ENCODE measurements at regions not wholly inside any gene's neighbourhood (a gene's known extent, or its start where the extent isn't known, plus 50 kb on each side); places are given as distances from the start of the nearest gene placed in this dataset.

DNA sequence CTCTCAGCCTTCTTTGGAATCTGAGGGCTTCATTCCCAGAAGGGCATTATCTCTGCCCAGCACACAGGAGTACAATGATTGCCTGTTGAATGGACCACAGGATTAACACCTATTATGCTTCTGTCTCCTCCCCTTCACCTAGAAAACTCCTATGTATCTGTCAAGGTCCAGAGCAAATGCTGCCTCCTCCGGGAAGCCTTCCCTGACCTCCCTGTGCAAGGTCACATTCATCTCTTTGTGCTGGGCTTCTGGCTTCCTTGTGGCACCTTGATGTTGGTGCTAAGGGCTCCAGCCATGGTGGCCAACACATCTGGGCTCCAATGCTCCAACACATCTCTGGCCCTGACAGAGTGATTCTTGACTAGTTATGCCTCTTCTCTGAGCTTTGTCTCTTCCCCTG, 49.9 kb upstream of the ATP2B2 start:
- no peaks in the 10 kb centered on the region for H3K9me3 ChIP-seq
- H3K27me3 ChIP-seq (replicated peaks in 1 of 7), result peaks cover 0 to under 1% (median 0%) of the 10 kb centered on the region in 7 donors
- no peak overlapping the region for H3K27ac ChIP-seq
- no peak for TF ChIP-seq POLR2A (IDR thresholded peaks at IDR 0.05)
- TF ChIP-seq, protein P1, sequence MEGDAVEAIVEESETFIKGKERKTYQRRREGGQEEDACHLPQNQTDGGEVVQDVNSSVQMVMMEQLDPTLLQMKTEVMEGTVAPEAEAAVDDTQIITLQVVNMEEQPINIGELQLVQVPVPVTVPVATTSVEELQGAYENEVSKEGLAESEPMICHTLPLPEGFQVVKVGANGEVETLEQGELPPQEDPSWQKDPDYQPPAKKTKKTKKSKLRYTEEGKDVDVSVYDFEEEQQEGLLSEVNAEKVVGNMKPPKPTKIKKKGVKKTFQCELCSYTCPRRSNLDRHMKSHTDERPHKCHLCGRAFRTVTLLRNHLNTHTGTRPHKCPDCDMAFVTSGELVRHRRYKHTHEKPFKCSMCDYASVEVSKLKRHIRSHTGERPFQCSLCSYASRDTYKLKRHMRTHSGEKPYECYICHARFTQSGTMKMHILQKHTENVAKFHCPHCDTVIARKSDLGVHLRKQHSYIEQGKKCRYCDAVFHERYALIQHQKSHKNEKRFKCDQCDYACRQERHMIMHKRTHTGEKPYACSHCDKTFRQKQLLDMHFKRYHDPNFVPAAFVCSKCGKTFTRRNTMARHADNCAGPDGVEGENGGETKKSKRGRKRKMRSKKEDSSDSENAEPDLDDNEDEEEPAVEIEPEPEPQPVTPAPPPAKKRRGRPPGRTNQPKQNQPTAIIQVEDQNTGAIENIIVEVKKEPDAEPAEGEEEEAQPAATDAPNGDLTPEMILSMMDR (IDR thresholded peaks at IDR 0.05 in 8 of 11, conservative IDR thresholded peaks at IDR 0.05 in 3 of 11), result no peak
- TF ChIP-seq POLR2AphosphoS5 (IDR thresholded peaks at IDR 0.05), result no peak
- no peak for DNase-seq
- 67 to 93% (median 85%) methylated on average over 1 of the region's 1 CpG for WGBS, 5 donors
- H3K4me3 ChIP-seq, result no peak overlapping the region
- H3K36me3 ChIP-seq, result no peaks in the 10 kb centered on the region
- intact Hi-C loops (cut with DNase I; ENCODE audit: low total_unique reads), result no loop called here
- peaks cover 0 to 18% (median 12%) of the 10 kb centered on the region in 6 donors for H3K4me1 ChIP-seq

DNA sequence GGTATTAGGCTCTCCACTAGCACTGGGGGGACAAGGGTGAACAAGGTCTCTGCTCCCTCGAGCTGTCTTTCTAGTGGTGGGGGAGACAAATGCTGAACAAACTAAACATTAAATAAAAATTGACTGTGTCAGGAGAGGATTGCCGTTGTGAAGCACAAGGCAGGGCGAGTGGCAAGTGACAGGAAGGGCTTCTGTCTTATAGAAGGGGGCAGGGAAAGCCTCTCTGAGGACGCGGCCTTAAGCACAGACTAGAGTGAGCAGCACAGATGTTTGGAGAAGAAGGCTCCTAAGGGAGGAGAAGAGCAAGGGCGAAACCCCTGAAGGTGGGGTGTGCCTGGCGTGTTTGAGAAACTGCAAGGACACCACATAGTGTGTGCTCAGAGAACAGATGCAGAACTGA, 50.9 kb upstream of the ATP2B2 start:
- H3K4me3 ChIP-seq, result no peak overlapping the region
- DNase-seq, result no peak

DNA sequence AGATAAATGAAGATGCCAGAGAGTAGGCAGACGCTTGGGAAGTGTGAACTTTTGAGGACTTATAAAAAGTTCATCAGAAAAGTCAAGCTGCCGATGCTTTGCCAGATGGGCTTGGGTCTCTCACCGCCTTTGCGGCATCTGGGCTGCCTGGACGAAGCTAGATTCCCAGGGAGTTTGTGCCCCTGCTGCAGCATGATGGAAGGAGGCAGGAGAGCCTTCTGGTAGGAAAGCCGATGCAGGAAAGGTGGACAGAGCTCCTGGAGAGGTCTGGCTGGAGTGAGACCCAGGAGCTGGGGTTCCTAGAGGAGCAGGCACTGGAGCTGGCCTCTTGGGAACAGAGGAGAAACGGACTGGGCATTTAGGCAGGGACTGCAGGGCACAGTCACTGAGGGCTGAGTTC, 51.9 kb upstream of the ATP2B2 start:
- no peaks in the 10 kb centered on the region for H3K9me3 ChIP-seq
- H3K27me3 ChIP-seq (replicated peaks in 1 of 7), result peaks cover 0 to 10% (median 0%) of the 10 kb centered on the region in 7 donors
- no peak overlapping the region for H3K27ac ChIP-seq
- no peak for TF ChIP-seq POLR2AphosphoS5 (IDR thresholded peaks at IDR 0.05)
- TF ChIP-seq, protein P1 (IDR thresholded peaks at IDR 0.05 in 8 of 11, conservative IDR thresholded peaks at IDR 0.05 in 3 of 11), result no peak
- no peak for TF ChIP-seq POLR2A (IDR thresholded peaks at IDR 0.05)
- peaks cover 0 to 5% (median 3%) of the 10 kb centered on the region in 6 donors for H3K4me1 ChIP-seq
- intact Hi-C loops (cut with DNase I; ENCODE audit: low total_unique reads), result no loop called here
- 74 to 89% (median 85%) methylated on average over 7 of the region's 7 CpGs for WGBS, 5 donors
- no peaks in the 10 kb centered on the region for H3K36me3 ChIP-seq
- DNase-seq, result no peak
- no peak overlapping the region for H3K4me3 ChIP-seq

More for the DNA sequence above, 50.9 kb upstream of the ATP2B2 start:
- intact Hi-C loops (cut with DNase I; ENCODE audit: low total_unique reads), result no loop called here
- no peaks in the 10 kb centered on the region for H3K36me3 ChIP-seq
- H3K4me1 ChIP-seq, result peaks cover 0 to 15% (median 12%) of the 10 kb centered on the region in 6 donors
- H3K9me3 ChIP-seq, result no peaks in the 10 kb centered on the region
- TF ChIP-seq POLR2A (IDR thresholded peaks at IDR 0.05) (no peak), POLR2AphosphoS5 (IDR thresholded peaks at IDR 0.05) (no peak)
- TF ChIP-seq, protein P1 (IDR thresholded peaks at IDR 0.05 in 8 of 11, conservative IDR thresholded peaks at IDR 0.05 in 3 of 11), result no peak
- whole genome bisulfite sequencing, 5 donors, result 71 to 77% (median 76%) methylated on average over 7 of the region's 7 CpGs
- no peak overlapping the region for H3K27ac ChIP-seq
- peaks cover 0 to 6% (median 0%) of the 10 kb centered on the region in 7 donors for H3K27me3 ChIP-seq (replicated peaks in 1 of 7)

DNA sequence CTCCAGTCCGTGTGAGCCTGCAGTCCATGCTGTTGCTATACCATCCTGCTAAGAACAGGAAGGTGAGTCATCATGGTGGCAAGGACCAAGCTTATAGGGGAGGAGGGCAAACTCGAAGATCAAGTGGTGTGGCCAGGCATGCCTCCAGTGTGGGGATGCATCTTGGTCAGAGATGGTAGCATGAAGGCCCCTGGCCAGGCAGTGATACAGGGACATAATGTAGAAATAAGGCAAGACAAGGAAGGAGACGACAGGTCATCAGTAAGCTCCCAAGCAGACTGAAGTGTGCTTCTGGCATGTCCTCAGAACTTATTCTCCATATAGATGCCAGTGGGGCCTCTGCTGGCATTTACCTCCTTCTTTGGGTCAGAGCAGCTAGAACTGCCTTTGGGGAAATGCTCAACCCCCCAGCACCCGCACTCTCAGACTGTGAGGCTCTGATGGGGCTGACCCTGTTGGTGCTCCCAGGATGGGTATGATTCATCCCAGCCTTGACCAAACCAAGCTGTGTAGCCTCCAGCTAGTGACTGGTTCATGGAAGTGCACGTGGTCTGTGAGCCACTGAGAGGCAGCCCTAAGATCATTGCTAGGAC, 52.5 kb upstream of the ATP2B2 start:
- intact Hi-C loops (cut with DNase I; ENCODE audit: low total_unique reads), result no loop called here
- no peak overlapping the region for H3K4me3 ChIP-seq
- TF ChIP-seq POLR2A (IDR thresholded peaks at IDR 0.05) (no peak), POLR2AphosphoS5 (IDR thresholded peaks at IDR 0.05) (no peak)
- TF ChIP-seq, protein P1 (IDR thresholded peaks at IDR 0.05 in 8 of 11, conservative IDR thresholded peaks at IDR 0.05 in 3 of 11), result no peak
- H3K27ac ChIP-seq, result no peak overlapping the region
- 50 to 63% (median 57%) methylated on average over 5 of the region's 5 CpGs for WGBS, 5 donors
- no peaks in the 10 kb centered on the region for H3K4me1 ChIP-seq
- H3K27me3 ChIP-seq (replicated peaks in 1 of 7), result peaks cover 0 to 12% (median 0%) of the 10 kb centered on the region in 7 donors
- no peaks in the 10 kb centered on the region for H3K9me3 ChIP-seq
- no peak for DNase-seq
- H3K36me3 ChIP-seq, result no peaks in the 10 kb centered on the region
